ENCODE measurements at regions not wholly inside any gene's neighbourhood (a gene's known extent, or its start where the extent isn't known, plus 50 kb on each side); places are given as distances from the start of the nearest gene placed in this dataset.

- TF ChIP-seq POLR2A (IDR thresholded peaks at IDR 0.05) (no peak), CTCF (IDR thresholded peaks at IDR 0.05) (no peak)
Observed at GRCh38 chr11:36719358-36720107, 121.5 kb upstream of the RAG2 start.
